Activated B cell treated with CpG ODN at 0.5 μM for 24 hours (primary cell): ENCODE measurements at regions not wholly inside any gene's neighbourhood (a gene's known extent, or its start where the extent isn't known, plus 50 kb on each side); places are given as distances from the start of the nearest gene placed in this dataset.
A peak's percentile ranks its signal among the peaks of the same experiment; 100 is the strongest.

Experiments used
- ATAC-seq: fragments of 200-7000 bp; cut with Tn5 transposase; one replicate; pipeline ENCODE4 v1.10.0; 2021; ENCODE audit warnings: low read depth, mild to moderate bottlenecking, moderate library complexity
- CTCF ChIA-PET: fragments of 350-600 bp; sonication (Branson Sonifier 250); formaldehyde crosslinking; loops from one replicate; lab custom pipeline; 2021; ENCODE audit warnings: antibody characterized with exemption; lab: Charles Lee
- POLR2A ChIA-PET: fragments of 350-600 bp; sonication (Branson Sonifier 250); formaldehyde crosslinking; loops from one replicate; lab custom pipeline; 2021; ENCODE audit warnings: antibody characterized with exemption; lab: Charles Lee
- DNase-seq: peaks from one replicate; pipeline ENCODE4 v3.0.0; 2022
- H3K27ac Mint-ChIP-seq: one replicate; pipeline ENCODE4 v1.8.0; 2020; ENCODE audit warnings: mixed read lengths
- H3K27me3 Mint-ChIP-seq: one replicate; pipeline ENCODE4 v1.8.0; 2021; ENCODE audit warnings: mixed read lengths
- H3K36me3 Mint-ChIP-seq: one replicate; pipeline ENCODE4 v1.8.0; 2021; ENCODE audit warnings: low read depth, mixed read lengths
- H3K4me1 Mint-ChIP-seq: one replicate; pipeline ENCODE4 v1.8.0; 2021; ENCODE audit warnings: mixed read lengths
- H3K4me3 Mint-ChIP-seq: one replicate; pipeline ENCODE4 v1.8.0; 2020; ENCODE audit warnings: mild to moderate bottlenecking, mixed read lengths
- H3K9me3 Mint-ChIP-seq: one replicate; pipeline ENCODE4 v1.8.0; 2020; ENCODE audit warnings: mixed read lengths
- intact Hi-C: fragments of 100-400 bp; cut with micrococcal nuclease; formaldehyde crosslinking; loops from one replicate; pipeline ENCODE4 v1.15.1; 2024
- TF ChIP-seq, protein P1 (sequence below): fragments of 200-600 bp; IDR thresholded peaks from one replicate; pipeline ENCODE4 v1.8.0; 2022; ENCODE audit warnings: antibody characterized with exemption, mild to moderate bottlenecking

DNA sequence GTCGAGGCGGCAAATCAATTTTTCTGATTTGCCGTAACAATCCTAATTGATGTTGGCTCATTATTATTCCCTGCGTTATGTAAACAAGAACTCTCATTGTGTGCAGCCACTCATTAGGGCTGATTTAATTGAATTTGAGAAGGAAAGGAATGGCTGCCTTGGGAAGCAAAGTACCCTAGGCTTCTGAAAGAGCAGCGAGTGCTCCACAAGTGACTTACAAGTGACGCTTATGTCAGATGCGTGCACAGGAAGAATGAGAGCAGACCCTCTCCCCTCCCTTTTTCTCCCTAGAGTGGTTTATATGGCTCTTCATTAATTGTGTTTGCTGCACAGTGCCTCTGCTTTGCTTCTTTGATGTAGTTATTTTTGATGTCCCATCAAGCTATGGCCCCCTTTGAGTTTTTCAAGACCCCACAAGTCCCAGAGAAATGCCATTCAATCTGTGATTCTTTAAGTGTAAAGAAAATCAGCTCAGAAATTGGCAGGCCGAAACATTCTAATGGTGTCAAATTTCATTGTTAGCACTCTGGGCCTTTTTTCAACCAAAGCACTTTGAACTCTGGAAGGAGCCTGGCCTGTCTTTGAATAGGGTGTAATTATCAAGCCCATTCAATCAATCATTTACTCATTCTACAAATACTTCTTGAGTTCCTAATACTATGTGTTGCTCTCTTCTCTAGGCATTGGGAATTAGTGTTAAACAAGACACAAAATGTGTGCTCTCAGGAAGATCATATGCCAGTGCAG lies 86.8 kb upstream of the VAV3 start:
- DNase-seq (no peak), ATAC-seq (no peak)
- peaks cover 21% of the 10 kb centered on the region for H3K4me1 Mint-ChIP-seq
- intact Hi-C loops, result no loop called here
- H3K27ac Mint-ChIP-seq, result no peak overlapping the region
- H3K4me3 Mint-ChIP-seq, result no peak overlapping the region
- H3K36me3 Mint-ChIP-seq, result no peaks in the 10 kb centered on the region
- H3K9me3 Mint-ChIP-seq, result no peaks in the 10 kb centered on the region
- ChIA-PET POLR2A (interaction anchor here (0.9 kb wide), 1 partner anchor 86 kb away, joined by 3 read pairs; no protein-coding TSS in a partner anchor), CTCF (no interaction called here)
- no peaks in the 10 kb centered on the region for H3K27me3 Mint-ChIP-seq
- TF ChIP-seq, protein P1, sequence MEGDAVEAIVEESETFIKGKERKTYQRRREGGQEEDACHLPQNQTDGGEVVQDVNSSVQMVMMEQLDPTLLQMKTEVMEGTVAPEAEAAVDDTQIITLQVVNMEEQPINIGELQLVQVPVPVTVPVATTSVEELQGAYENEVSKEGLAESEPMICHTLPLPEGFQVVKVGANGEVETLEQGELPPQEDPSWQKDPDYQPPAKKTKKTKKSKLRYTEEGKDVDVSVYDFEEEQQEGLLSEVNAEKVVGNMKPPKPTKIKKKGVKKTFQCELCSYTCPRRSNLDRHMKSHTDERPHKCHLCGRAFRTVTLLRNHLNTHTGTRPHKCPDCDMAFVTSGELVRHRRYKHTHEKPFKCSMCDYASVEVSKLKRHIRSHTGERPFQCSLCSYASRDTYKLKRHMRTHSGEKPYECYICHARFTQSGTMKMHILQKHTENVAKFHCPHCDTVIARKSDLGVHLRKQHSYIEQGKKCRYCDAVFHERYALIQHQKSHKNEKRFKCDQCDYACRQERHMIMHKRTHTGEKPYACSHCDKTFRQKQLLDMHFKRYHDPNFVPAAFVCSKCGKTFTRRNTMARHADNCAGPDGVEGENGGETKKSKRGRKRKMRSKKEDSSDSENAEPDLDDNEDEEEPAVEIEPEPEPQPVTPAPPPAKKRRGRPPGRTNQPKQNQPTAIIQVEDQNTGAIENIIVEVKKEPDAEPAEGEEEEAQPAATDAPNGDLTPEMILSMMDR, result no peak

DNA sequence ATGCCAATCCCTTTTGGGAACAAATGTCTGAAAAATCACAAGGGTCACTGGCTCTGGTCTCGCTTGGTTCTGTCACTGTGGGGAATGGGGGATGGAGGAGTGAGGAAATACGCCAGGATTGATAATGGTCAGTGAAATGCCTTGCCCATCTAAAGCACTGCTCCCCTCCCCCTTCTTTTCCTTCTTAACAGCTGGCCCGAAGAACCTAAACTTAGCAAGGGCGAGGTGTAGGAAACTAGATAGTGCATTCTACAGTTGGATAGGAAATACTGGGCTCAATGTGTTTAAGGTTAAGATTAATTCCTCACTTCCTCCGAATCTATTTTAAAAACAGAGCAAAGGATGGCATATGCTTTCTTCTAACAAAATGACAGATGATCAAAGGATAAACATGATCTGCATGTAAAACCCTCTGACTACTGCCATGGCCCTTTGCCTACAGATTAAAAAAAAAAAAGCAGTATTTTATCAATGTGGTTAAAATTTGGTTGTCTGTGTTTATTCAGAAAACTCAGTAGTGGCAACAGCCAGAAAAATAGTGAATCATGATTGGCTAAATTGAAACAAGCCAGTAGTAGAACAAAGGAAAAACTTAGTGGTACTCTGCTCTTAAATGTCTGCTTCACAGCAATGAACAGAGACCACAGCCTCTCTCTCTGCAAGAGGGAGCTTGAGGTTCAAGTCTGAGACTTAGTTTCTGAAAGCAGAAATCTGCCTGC lies 86.1 kb upstream of the VAV3 start:
- H3K27ac Mint-ChIP-seq, result no peak overlapping the region
- intact Hi-C loops, result no loop called here
- peaks cover 21% of the 10 kb centered on the region for H3K4me1 Mint-ChIP-seq
- no peak overlapping the region for H3K4me3 Mint-ChIP-seq
- TF ChIP-seq, protein P1, result no peak
- no peak for DNase-seq
- ChIA-PET POLR2A (interaction anchor here (0.9 kb wide), 1 partner anchor 85 kb away, joined by 3 read pairs; no protein-coding TSS in a partner anchor), CTCF (no interaction called here)
- no peak for ATAC-seq
- no peaks in the 10 kb centered on the region for H3K27me3 Mint-ChIP-seq
- H3K9me3 Mint-ChIP-seq, result no peaks in the 10 kb centered on the region
- no peaks in the 10 kb centered on the region for H3K36me3 Mint-ChIP-seq

- Mint-ChIP-seq H3K4me1 (peaks cover 21% of the 10 kb centered on the region), H3K27ac (no peak overlapping the region), H3K27me3 (no peaks in the 10 kb centered on the region), H3K4me3 (peak overlapping the region; percentile 1), H3K9me3 (no peaks in the 10 kb centered on the region), H3K36me3 (no peaks in the 10 kb centered on the region)
- DNase-seq (no peak), ATAC-seq (peak; percentile 42)
- intact Hi-C loops, result no loop called here
- TF ChIP-seq, protein P1, result no peak
- ChIA-PET POLR2A (no interaction called here), CTCF (no interaction called here)
These were observed 85.2 kb upstream of the VAV3 start for GRCh38 chr1:108050158-108050557.

GRCh38 chr1:108049178-108049819 lies 84.3 kb upstream of the VAV3 start:
- intact Hi-C loops, result loop anchor here (2.0 kb wide), 1 partner anchor 84 kb away; the partner anchor contains the start of gene VAV3
- ChIA-PET POLR2A (interaction anchor here (0.6 kb wide), 1 partner anchor 31 kb away, joined by 5 read pairs; no protein-coding TSS in a partner anchor), CTCF (interaction anchor here (0.8 to 1.5 kb wide), 2 partner anchors 76 to 267 kb away, joined by 3 to 5 read pairs; no protein-coding TSS in a partner anchor)
- DNase-seq (no peak), ATAC-seq (peak; percentile 71)
- H3K27me3 Mint-ChIP-seq, result no peaks in the 10 kb centered on the region
- peaks cover 26% of the 10 kb centered on the region for H3K4me1 Mint-ChIP-seq
- H3K4me3 Mint-ChIP-seq, result peak overlapping the region; percentile 9
- peaks cover 1% of the 10 kb centered on the region for H3K9me3 Mint-ChIP-seq
- TF ChIP-seq, protein P1, result peak; percentile 17
- H3K36me3 Mint-ChIP-seq, result no peaks in the 10 kb centered on the region
- H3K27ac Mint-ChIP-seq, result no peak overlapping the region
